NOMO-1 treated with DMSO at 0.1 percent for 48 hours (cell line): ENCODE measurements at regions not wholly inside any gene's neighbourhood (a gene's known extent, or its start where the extent isn't known, plus 50 kb on each side); places are given as distances from the start of the nearest gene placed in this dataset.
"Not testable (repeated sequence)": the region's sequence is repeated elsewhere in the genome, so short reads cannot be mapped to it uniquely, and the experiment has no call there.

Source experiments
- DNase-seq: peaks from one replicate; lab custom pipeline; 2025; ENCODE audit not compliant: unreplicated experiment; lab: John Stamatoyannopoulos, UW

GRCh38 chr2:106261871-106262321, 67.8 kb upstream of the UXS1 start:
- DNase-seq: no peak

- DNase-seq: not testable (repeated sequence)
These were observed 64.8 kb upstream of the UXS1 start for GRCh38 chr2:106258859-106259258.

GRCh38 chr2:106257830-106258229, 63.7 kb upstream of the UXS1 start:
- DNase-seq: no peak

DNA sequence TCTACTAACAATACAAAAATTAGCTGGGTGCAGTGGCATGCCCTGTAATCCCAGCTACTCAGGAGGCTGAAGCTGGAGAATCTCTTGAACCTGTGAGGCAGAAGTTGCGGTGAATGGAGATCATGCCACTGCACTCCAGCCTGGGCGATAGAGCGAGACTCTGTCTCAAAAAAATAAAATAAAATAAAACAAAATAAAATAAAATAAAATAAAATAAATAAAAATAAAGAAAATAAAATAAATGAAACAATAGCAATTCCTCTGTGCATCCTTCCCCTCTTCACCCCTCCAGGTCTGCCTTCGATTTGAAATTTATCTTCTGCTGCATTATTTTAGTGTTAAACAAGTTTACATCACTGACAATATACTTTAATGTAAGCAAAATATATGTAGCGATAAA, 63.0 kb upstream of the UXS1 start:
- DNase-seq: no peak

DNA sequence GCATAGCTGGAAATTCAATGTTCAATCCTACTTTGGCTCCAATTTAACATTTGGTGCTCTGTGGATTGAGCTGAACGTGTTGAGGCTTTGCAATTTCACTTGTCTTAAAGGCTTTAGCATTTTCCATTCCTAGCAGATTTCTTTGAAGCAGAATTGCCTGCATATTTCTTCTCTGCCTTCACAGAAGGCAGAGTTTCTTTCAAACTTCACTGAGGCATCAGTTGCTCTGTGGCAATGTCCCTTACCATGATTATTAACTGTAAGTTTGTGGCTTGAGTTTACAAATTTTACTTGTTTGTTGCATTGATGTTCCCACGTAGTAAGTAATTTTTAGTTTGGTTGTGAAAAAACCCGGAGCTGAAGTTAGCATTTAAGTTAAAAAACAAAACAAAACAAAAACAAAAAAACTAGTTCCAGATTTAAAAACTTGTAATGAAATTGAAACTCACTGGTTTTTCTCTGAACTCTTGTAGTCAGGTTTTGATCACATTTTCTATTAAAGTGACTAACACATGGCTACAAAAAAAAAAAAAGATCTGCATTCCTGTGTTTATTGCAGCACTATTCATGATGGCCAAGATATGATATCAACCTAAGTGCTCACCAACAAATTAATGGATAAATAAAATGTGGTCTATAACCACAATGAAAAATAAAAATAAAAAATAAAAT, 55.2 kb upstream of the UXS1 start:
- not testable (repeated sequence) for DNase-seq

DNA sequence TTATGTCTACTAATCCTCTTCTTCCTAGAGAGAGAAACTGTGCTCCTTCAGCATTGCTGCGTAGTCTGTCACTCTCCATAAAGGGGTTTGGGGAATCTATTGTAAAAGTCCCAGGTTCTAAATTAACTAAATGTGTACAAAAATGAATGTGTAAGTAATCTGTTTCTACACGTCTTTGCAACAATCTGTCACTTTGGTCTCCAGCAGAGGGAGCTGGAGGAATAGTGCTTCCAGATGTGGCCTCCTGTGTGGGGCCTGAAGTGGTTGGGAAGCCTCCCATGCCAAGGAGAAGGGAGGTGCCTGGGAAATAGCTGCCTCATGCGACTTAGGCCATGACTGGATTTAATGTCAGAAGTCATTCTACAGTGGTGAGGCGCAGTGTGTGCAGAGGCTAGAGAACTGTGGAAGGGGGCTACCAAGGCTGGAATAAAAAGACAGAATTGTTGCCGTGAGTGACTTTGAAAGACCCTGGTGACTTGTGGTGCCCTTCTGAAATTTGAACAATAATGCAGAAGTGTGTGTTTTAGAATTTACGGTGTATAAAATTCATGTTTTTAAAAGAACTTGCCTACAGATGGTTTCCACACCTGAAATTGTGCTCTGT, 54.5 kb upstream of the UXS1 start:
- not testable (repeated sequence) for DNase-seq
